NOMO-1 (cell line): ENCODE measurements at regions not wholly inside any gene's neighbourhood (a gene's known extent, or its start where the extent isn't known, plus 50 kb on each side); places are given as distances from the start of the nearest gene placed in this dataset.
A peak's percentile ranks its signal among the peaks of the same experiment; 100 is the strongest.
"Not testable (repeated sequence)": the region's sequence is repeated elsewhere in the genome, so short reads cannot be mapped to it uniquely, and the experiment has no call there.

ENCODE experiments used
- DNase-seq, 2 experiments: peaks; one replicate each; lab custom pipeline; 2025; ENCODE audit not compliant: unreplicated experiment in 2 of 2; lab: John Stamatoyannopoulos, UW

- DNase-seq: no peak
These were observed 152.7 kb downstream of the C4orf33 start for GRCh38 chr4:129248621-129249020.

GRCh38 chr4:129254126-129254525 lies 158.2 kb downstream of the C4orf33 start:
- no peak for DNase-seq

- no peak for DNase-seq
These were observed 158.6 kb downstream of the C4orf33 start for GRCh38 chr4:129254526-129254925.

GRCh38 chr4:129261584-129261983 lies 165.6 kb downstream of the C4orf33 start:
- DNase-seq: no peak

GRCh38 chr4:129264008-129264657 lies 168.2 kb downstream of the C4orf33 start:
- DNase-seq: no peak

GRCh38 chr4:129278868-129279267 lies 182.9 kb downstream of the C4orf33 start:
- no peak for DNase-seq

- DNase-seq: no peak
These were observed 186.3 kb downstream of the C4orf33 start for GRCh38 chr4:129282293-129282692.

- DNase-seq: not testable (repeated sequence)
These were observed 196.2 kb downstream of the C4orf33 start for GRCh38 chr4:129292194-129292593.

GRCh38 chr4:129314781-129315180 lies 218.8 kb downstream of the C4orf33 start:
- no peak for DNase-seq

GRCh38 chr4:129322920-129323319 lies 227.0 kb downstream of the C4orf33 start:
- no peak for DNase-seq

GRCh38 chr4:129323658-129324057 lies 227.7 kb downstream of the C4orf33 start:
- DNase-seq: no peak

- peak; percentile 24 to 27 for DNase-seq
These were observed 230.9 kb downstream of the C4orf33 start for GRCh38 chr4:129326571-129327460.

- peak; percentile 65 to 91 for DNase-seq
These were observed 231.7 kb downstream of the C4orf33 start for GRCh38 chr4:129327637-129328036.

GRCh38 chr4:129328162-129328561 lies 232.2 kb downstream of the C4orf33 start:
- DNase-seq: peak in 1 of 2 experiments; percentile 43

GRCh38 chr4:129334136-129334535 lies 238.2 kb downstream of the C4orf33 start:
- DNase-seq: no peak

- DNase-seq: no peak
These were observed 239.3 kb downstream of the C4orf33 start for GRCh38 chr4:129335276-129335675.

GRCh38 chr4:129335818-129336217 lies 239.9 kb downstream of the C4orf33 start:
- DNase-seq: no peak

GRCh38 chr4:129336457-129337227 lies 240.7 kb downstream of the C4orf33 start:
- no peak for DNase-seq

GRCh38 chr4:129337228-129337620 lies 241.3 kb downstream of the C4orf33 start:
- no peak for DNase-seq

- peak; percentile 78 to 97 for DNase-seq
These were observed 247.0 kb downstream of the C4orf33 start for GRCh38 chr4:129342819-129343408.

GRCh38 chr4:129344058-129344457 lies 248.1 kb downstream of the C4orf33 start:
- peak; percentile 50 to 70 for DNase-seq
